ENCODE measurements at regions not wholly inside any gene's neighbourhood (a gene's known extent, or its start where the extent isn't known, plus 50 kb on each side); places are given as distances from the start of the nearest gene placed in this dataset.
"Not testable (repeated sequence)": the region's sequence is repeated elsewhere in the genome, so short reads cannot be mapped to it uniquely, and the experiment has no call there.

DNA sequence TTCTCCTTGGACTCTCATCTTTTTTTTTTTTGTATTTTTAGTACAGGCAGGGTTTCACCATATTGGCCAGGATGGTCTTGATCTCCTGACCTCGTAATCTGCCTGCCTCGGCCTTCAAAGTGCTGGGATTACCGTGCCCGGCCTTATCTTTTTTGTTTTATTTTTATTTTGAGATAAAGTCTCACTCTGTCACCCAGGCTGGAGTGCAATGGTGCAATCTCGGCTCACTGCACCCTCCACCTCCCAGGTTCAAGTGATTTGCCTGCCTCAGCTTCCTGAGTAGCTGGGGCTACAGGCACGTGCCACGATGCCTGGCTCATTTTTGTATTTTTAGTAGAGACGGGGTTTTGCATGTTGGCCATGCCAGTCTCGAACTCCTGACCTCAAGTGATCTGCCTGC, 86.0 kb downstream of the EBLN2 start:
- TF ChIP-seq, protein P1, sequence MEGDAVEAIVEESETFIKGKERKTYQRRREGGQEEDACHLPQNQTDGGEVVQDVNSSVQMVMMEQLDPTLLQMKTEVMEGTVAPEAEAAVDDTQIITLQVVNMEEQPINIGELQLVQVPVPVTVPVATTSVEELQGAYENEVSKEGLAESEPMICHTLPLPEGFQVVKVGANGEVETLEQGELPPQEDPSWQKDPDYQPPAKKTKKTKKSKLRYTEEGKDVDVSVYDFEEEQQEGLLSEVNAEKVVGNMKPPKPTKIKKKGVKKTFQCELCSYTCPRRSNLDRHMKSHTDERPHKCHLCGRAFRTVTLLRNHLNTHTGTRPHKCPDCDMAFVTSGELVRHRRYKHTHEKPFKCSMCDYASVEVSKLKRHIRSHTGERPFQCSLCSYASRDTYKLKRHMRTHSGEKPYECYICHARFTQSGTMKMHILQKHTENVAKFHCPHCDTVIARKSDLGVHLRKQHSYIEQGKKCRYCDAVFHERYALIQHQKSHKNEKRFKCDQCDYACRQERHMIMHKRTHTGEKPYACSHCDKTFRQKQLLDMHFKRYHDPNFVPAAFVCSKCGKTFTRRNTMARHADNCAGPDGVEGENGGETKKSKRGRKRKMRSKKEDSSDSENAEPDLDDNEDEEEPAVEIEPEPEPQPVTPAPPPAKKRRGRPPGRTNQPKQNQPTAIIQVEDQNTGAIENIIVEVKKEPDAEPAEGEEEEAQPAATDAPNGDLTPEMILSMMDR (IDR thresholded peaks at IDR 0.05) = not testable (repeated sequence)
- TF ChIP-seq POLR2A (IDR thresholded peaks at IDR 0.05) = not testable (repeated sequence)
